ENCODE measurements at regions not wholly inside any gene's neighbourhood (a gene's known extent, or its start where the extent isn't known, plus 50 kb on each side); places are given as distances from the start of the nearest gene placed in this dataset.
"Not testable (repeated sequence)": the region's sequence is repeated elsewhere in the genome, so short reads cannot be mapped to it uniquely, and the experiment has no call there.

DNA sequence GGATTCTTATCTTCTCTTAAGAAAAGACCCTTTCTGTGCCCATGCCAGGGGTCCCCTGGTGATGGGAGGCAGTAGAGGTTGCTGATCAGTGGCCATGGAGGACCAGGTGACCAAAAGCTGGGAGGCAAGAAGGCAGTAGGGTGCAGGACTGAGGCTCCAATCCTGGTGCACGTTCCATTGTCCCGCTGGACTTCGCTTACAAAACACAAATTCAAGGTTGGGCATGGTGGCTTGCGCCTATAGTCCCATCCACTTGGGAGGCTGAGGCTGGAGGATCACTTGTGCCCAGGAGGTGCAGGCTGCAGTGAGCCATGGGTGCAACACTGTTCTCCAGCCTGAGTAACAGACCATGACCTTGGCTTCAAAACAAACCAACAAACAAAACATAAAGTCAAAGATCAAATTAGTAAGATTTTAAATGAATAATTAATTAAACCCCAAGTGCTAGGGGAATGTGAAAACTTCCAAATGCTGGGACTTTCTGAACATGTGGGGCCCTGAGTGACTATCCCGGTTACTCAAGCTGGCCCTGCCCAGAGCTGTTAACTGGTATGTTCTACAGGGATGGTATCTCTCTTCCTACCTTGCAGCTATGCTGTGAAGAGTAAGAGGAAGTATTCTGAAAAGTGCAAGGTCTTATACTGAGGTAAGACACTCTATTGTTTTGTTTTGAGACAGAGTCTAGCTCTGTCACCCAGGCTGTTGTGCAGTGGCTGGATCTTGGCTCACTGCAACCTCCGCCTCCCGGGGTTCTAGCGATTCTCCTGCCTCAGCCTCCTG lies 97.6 kb downstream of the LYZL2 start:
- DNase-seq (ENCODE audit: low spot score): no peak

DNA sequence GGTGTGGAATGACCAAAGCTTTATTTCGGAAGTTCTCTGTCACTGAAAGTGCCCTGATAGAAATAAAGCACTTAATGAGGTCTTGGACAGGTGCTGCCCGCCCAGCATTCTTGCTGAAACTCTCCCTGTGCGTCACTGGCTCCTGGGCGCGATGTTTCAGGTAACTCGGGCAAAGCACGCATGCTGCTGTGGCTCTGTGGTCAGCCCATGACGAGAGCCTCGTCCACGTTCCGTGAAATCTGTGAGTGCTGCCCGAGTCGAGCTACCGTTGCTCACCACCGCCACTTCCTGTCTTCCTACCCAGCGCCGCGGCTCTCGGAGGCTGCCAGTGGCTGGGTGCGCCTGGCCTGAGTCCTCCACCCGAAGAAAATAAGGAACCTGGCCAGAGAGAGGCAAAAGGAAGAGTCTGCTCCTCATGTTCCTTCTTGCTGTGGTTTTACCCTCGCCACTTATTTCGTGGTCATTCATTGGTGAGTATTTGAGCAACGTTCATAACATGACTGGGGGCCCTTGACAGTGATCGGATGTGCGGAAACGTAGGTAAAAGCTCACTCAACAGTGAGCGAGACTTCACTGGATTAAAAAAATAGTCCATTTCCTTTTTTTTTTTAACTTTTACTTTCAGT lies 95.5 kb downstream of the MAP3K8 start:
- no peak for DNase-seq (ENCODE audit: low spot score)

DNA sequence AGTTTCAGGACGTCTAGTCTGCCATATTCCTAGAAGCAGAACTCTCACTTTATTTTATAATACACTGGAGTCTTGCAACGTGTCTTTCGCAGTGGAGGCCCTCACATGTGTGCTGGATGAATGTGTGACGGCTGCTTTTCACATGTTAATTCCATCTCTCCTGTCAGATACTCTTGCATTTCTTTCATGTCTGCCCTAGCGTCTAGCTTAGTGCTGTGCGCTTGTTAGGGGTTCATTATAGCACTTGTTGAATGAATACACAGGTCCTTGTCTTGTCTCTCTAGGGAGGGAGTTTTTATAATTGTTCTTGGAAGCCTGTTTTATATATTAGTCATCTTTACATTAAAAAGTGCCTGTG lies 94.4 kb downstream of the MAP3K8 start:
- no peak for DNase-seq (ENCODE audit: low spot score)

DNA sequence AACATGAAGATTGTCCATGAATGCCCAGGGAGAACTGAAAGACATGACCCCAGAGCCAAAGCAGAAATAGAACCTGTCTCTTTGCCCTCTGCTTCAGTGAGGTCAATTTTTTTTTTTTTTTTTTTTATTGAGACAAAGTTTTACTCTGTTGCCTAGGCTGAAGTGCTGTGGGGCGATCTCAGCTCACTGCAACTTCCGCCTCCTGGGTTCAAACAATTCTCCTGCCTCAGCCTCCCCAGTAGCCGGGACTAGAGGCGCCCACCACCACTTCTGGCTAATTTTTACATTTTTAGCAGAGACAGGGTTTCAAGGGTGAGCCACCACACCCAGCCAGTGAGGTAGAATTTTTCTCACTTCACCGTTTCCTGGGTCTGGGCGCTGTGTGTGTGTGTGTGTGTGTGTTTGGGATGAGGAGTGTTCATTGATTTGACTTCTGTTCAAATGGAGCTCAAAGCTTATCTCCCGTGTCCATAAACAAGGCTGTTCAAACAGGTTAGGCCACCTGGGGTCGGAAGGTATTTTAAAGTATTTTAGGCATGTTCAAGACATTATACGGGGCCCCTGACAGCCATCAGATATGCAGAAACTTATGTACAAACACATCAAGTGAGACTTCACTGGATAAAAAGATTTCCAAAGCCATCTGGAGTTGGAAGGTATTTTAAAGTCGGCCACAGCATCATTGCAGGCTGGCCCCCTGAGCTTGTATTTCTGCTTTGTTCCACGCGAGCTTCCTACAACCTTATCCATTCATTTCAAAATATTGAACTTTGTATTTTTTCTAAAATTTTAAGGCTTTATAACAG lies 93.8 kb downstream of the MAP3K8 start:
- no peak for DNase-seq (ENCODE audit: low spot score)

DNA sequence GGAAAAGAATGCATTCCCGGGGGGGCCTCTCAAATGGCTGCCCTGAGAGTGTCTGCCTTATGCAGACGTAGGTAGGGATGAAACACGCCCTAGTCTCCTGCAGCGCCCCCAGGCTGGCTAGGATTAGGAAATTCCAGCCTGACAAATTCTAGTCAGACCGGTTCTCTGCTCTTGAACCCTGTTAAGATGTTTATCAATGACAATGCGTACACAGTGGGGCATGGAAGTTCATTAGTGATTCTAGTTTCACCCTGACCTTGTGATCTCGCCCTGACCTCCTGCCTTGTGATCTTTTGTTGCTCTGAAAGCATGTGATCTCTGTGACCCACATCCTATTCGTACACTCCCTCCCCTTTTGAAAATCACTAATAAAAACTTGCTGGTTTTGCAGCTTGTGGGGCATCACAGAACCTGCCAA lies 88.7 kb downstream of the MAP3K8 start:
- DNase-seq (ENCODE audit: low spot score): not testable (repeated sequence)

DNA sequence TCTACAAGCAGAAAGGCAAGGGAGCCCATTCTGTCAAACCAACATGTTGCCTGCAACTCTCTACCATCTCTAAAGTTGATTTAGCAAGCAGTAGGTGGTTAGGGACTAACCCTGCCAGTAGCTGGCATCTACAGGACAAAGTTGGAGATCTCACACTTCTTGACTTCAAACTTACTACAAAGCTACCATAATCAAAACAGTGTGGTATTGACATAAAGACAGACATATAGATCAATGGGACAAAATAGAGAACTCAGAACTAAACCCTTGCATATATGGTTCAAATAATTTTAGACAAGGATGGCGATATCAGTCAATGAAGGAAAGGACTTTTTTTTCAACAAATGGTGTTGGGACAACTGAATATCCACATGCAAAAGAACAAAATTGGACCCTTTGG lies 84.9 kb downstream of the MAP3K8 start:
- DNase-seq (ENCODE audit: low spot score): no peak

All from D341Med (cell line).